Nephron (organoid): ENCODE measurements at regions not wholly inside any gene's neighbourhood (a gene's known extent, or its start where the extent isn't known, plus 50 kb on each side); places are given as distances from the start of the nearest gene placed in this dataset.

Experiments
- H3K27ac Mint-ChIP-seq, 3 experiments: 2 replicates each; pipeline ENCODE4 v1.8.0; 2020; ENCODE audit warnings: mixed read lengths in 3 of 3, mild to moderate bottlenecking in 2 of 3, moderate library complexity in 1 of 3
- H3K27me3 Mint-ChIP-seq: 2 replicates; pipeline ENCODE4 v1.8.0; 2021; ENCODE audit warnings: low read depth, mild to moderate bottlenecking, moderate library complexity, mixed read lengths
- H3K36me3 Mint-ChIP-seq: 2 replicates; pipeline ENCODE4 v1.8.0; 2020; ENCODE audit warnings: low read depth, mixed read lengths
- H3K4me1 Mint-ChIP-seq: 2 replicates; pipeline ENCODE4 v1.8.0; 2020; ENCODE audit warnings: mixed read lengths
- H3K4me3 Mint-ChIP-seq, 3 experiments: 2 replicates each; pipeline ENCODE4 v1.8.0; 2020; ENCODE audit warnings: mild to moderate bottlenecking in 3 of 3, mixed read lengths in 3 of 3, moderate library complexity in 2 of 3
- H3K9me3 Mint-ChIP-seq: 2 replicates; pipeline ENCODE4 v1.8.0; 2020; ENCODE audit warnings: mixed read lengths
- CTCF ChIP-seq, 3 experiments: fragments of 200-600 bp; sonication (generic); IDR thresholded peaks; one replicate each; pipeline ENCODE4 v1.5.0; 2021; ENCODE audit warnings: antibody characterized with exemption in 3 of 3; ENCODE audit not compliant: unreplicated experiment in 3 of 3

GRCh38 chr12:77435446-77436091 is 370.2 kb upstream of the E2F7 start:
- TF ChIP-seq CTCF (IDR thresholded peaks at IDR 0.05; ENCODE audit: unreplicated experiment in 3 of 3): no peak
- Mint-ChIP-seq H3K9me3 (no peaks in the 10 kb centered on the region), H3K27ac (no peak overlapping the region), H3K27me3 (no peaks in the 10 kb centered on the region), H3K36me3 (no peaks in the 10 kb centered on the region), H3K4me1 (peaks cover 55% of the 10 kb centered on the region), H3K4me3 (no peak overlapping the region)

- no peak for TF ChIP-seq CTCF (IDR thresholded peaks at IDR 0.05; ENCODE audit: unreplicated experiment in 3 of 3)
- H3K4me1 Mint-ChIP-seq: peaks cover 56% of the 10 kb centered on the region
Measured at GRCh38 chr12:77433799-77434198, 368.4 kb upstream of the E2F7 start.

GRCh38 chr12:77429426-77429825 is 364.1 kb upstream of the E2F7 start:
- peaks cover 4% of the 10 kb centered on the region for H3K36me3 Mint-ChIP-seq
- no peak overlapping the region for H3K27ac Mint-ChIP-seq
- no peak overlapping the region for H3K4me3 Mint-ChIP-seq
- TF ChIP-seq CTCF (IDR thresholded peaks at IDR 0.05; ENCODE audit: unreplicated experiment in 3 of 3): no peak
- H3K9me3 Mint-ChIP-seq: peaks cover 26% of the 10 kb centered on the region
- peaks cover 34% of the 10 kb centered on the region for H3K4me1 Mint-ChIP-seq
- no peaks in the 10 kb centered on the region for H3K27me3 Mint-ChIP-seq

More at GRCh38 chr12:77433799-77434198, 368.4 kb upstream of the E2F7 start:
- Mint-ChIP-seq H3K27me3 (no peaks in the 10 kb centered on the region), H3K4me3 (peak overlapping the region in 1 of 3 experiments; percentile 1), H3K27ac (peak overlapping the region; percentile 12 to 57 (median 24)), H3K9me3 (no peaks in the 10 kb centered on the region), H3K36me3 (no peaks in the 10 kb centered on the region)

GRCh38 chr12:77421152-77421551 is 355.8 kb upstream of the E2F7 start:
- H3K27ac Mint-ChIP-seq: no peak overlapping the region
- H3K4me1 Mint-ChIP-seq: no peaks in the 10 kb centered on the region
- no peak overlapping the region for H3K4me3 Mint-ChIP-seq
- no peaks in the 10 kb centered on the region for H3K27me3 Mint-ChIP-seq
- peaks cover 17% of the 10 kb centered on the region for H3K9me3 Mint-ChIP-seq
- TF ChIP-seq CTCF (IDR thresholded peaks at IDR 0.05; ENCODE audit: unreplicated experiment in 3 of 3): no peak
- H3K36me3 Mint-ChIP-seq: peaks cover 12% of the 10 kb centered on the region

GRCh38 chr12:77409551-77409950 is 344.2 kb upstream of the E2F7 start:
- H3K27ac Mint-ChIP-seq: no peak overlapping the region
- H3K4me1 Mint-ChIP-seq: peaks cover 26% of the 10 kb centered on the region
- TF ChIP-seq CTCF (IDR thresholded peaks at IDR 0.05; ENCODE audit: unreplicated experiment in 3 of 3): no peak
- no peaks in the 10 kb centered on the region for H3K36me3 Mint-ChIP-seq
- no peaks in the 10 kb centered on the region for H3K9me3 Mint-ChIP-seq
- no peak overlapping the region for H3K4me3 Mint-ChIP-seq
- no peaks in the 10 kb centered on the region for H3K27me3 Mint-ChIP-seq

- no peaks in the 10 kb centered on the region for H3K27me3 Mint-ChIP-seq
- peaks cover 30% of the 10 kb centered on the region for H3K4me1 Mint-ChIP-seq
- no peaks in the 10 kb centered on the region for H3K9me3 Mint-ChIP-seq
- H3K27ac Mint-ChIP-seq: no peak overlapping the region
- H3K36me3 Mint-ChIP-seq: no peaks in the 10 kb centered on the region
- no peak overlapping the region for H3K4me3 Mint-ChIP-seq
- no peak for TF ChIP-seq CTCF (IDR thresholded peaks at IDR 0.05; ENCODE audit: unreplicated experiment in 3 of 3)
Measured at GRCh38 chr12:77407931-77408330, 342.6 kb upstream of the E2F7 start.
